Endothelial cell of umbilical vein (primary cell): ENCODE measurements at regions not wholly inside any gene's neighbourhood (a gene's known extent, or its start where the extent isn't known, plus 50 kb on each side); places are given as distances from the start of the nearest gene placed in this dataset.

ENCODE experiments used
- EZH2 ChIP-seq: IDR thresholded peaks from 2 replicates; pipeline ENCODE4 v1.6.1; 2012; ENCODE audit warnings: borderline replicate concordance, low read depth, mild to moderate bottlenecking, moderate library complexity, low read length, inconsistent platforms; ENCODE audit not compliant: severe bottlenecking
- FOS ChIP-seq: IDR thresholded peaks from 2 replicates; pipeline ENCODE4 v1.6.1; 2011; ENCODE audit warnings: mild to moderate bottlenecking, low read length, moderate library complexity, borderline replicate concordance; ENCODE audit not compliant: insufficient read depth
- GATA2 ChIP-seq: IDR thresholded peaks from 2 replicates; pipeline ENCODE4 v1.7.0; 2011; ENCODE audit warnings: low read depth, mild to moderate bottlenecking, moderate library complexity, mixed read lengths, low read length; ENCODE audit not compliant: insufficient read length, insufficient read depth
- JUN ChIP-seq: IDR thresholded peaks from 2 replicates; pipeline ENCODE4 v1.6.1; 2011; ENCODE audit warnings: borderline replicate concordance, low read depth; ENCODE audit not compliant: insufficient read length, insufficient read depth
- MYC ChIP-seq: IDR thresholded peaks from one replicate; pipeline ENCODE4 v1.6.1; 2011; ENCODE audit warnings: mild to moderate bottlenecking, low read depth, low read length
- POLR2A ChIP-seq: IDR thresholded peaks from 2 replicates; pipeline ENCODE4 v1.6.1; 2012; ENCODE audit warnings: low read depth, mild to moderate bottlenecking, control low read depth, low read length
- POLR2AphosphoS5 ChIP-seq: IDR thresholded peaks from 2 replicates; pipeline ENCODE4 v1.6.1; 2012; ENCODE audit warnings: low read depth, mild to moderate bottlenecking, control low read depth, low read length, moderate library complexity; ENCODE audit not compliant: insufficient read depth
- TF ChIP-seq, protein P1 (sequence below): IDR thresholded peaks from 2 replicates; pipeline ENCODE4 v1.6.1; 2011; ENCODE audit not compliant: insufficient read depth, insufficient read length
- TF ChIP-seq, protein P2 (sequence below), 2 donors: IDR thresholded peaks; 1 replicate in 1 of 2; 2 replicates in 1 of 2; pipeline ENCODE4 v1.5.1; 2011; ENCODE audit warnings: low read length in 2 of 2, mild to moderate bottlenecking in 2 of 2, moderate library complexity in 2 of 2, control low read depth in 1 of 2, inconsistent platforms in 1 of 2, low read depth in 1 of 2; ENCODE audit not compliant: insufficient read depth in 1 of 2; ENCODE audit errors: extremely low read depth in 1 of 2

GRCh38 chr3:43997788-43998369 is 243.8 kb upstream of the TOPAZ1 start:
- TF ChIP-seq, protein P1, sequence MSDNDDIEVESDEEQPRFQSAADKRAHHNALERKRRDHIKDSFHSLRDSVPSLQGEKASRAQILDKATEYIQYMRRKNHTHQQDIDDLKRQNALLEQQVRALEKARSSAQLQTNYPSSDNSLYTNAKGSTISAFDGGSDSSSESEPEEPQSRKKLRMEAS, result no peak
- TF ChIP-seq, protein P2, sequence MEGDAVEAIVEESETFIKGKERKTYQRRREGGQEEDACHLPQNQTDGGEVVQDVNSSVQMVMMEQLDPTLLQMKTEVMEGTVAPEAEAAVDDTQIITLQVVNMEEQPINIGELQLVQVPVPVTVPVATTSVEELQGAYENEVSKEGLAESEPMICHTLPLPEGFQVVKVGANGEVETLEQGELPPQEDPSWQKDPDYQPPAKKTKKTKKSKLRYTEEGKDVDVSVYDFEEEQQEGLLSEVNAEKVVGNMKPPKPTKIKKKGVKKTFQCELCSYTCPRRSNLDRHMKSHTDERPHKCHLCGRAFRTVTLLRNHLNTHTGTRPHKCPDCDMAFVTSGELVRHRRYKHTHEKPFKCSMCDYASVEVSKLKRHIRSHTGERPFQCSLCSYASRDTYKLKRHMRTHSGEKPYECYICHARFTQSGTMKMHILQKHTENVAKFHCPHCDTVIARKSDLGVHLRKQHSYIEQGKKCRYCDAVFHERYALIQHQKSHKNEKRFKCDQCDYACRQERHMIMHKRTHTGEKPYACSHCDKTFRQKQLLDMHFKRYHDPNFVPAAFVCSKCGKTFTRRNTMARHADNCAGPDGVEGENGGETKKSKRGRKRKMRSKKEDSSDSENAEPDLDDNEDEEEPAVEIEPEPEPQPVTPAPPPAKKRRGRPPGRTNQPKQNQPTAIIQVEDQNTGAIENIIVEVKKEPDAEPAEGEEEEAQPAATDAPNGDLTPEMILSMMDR (IDR thresholded peaks at IDR 0.05; ENCODE audit: extremely low read depth in 1 of 2, insufficient read depth in 1 of 2, low read depth in 1 of 2, low read length in 2 of 2), result no peak
- no peak for TF ChIP-seq EZH2
- TF ChIP-seq POLR2A, result no peak
- TF ChIP-seq MYC, result no peak
- no peak for TF ChIP-seq GATA2
- no peak for TF ChIP-seq POLR2AphosphoS5
- no peak for TF ChIP-seq JUN
- no peak for TF ChIP-seq FOS
